OCI-M2 (cell line): ENCODE measurements at regions not wholly inside any gene's neighbourhood (a gene's known extent, or its start where the extent isn't known, plus 50 kb on each side); places are given as distances from the start of the nearest gene placed in this dataset.

ENCODE experiments used
- DNase-seq: peaks from one replicate; lab custom pipeline; 2025; ENCODE audit not compliant: unreplicated experiment; lab: John Stamatoyannopoulos, UW

- no peak for DNase-seq
Observed at GRCh38 chr5:167248257-167248656, 1043.2 kb upstream of the WWC1 start.

- no peak for DNase-seq
Observed at GRCh38 chr5:167250996-167251395, 1040.4 kb upstream of the WWC1 start.

- DNase-seq, result no peak
Observed at GRCh38 chr5:167254132-167254531, 1037.3 kb upstream of the WWC1 start.

GRCh38 chr5:167255926-167256325, 1035.5 kb upstream of the WWC1 start:
- DNase-seq, result no peak

GRCh38 chr5:167259806-167260205, 1031.6 kb upstream of the WWC1 start:
- DNase-seq, result no peak

- DNase-seq, result no peak
Observed at GRCh38 chr5:167261309-167262100, 1029.9 kb upstream of the WWC1 start.

GRCh38 chr5:167263185-167263584, 1028.3 kb upstream of the WWC1 start:
- DNase-seq, result no peak

- DNase-seq, result no peak
Observed at GRCh38 chr5:167264348-167264747, 1027.1 kb upstream of the WWC1 start.

- no peak for DNase-seq
Observed at GRCh38 chr5:167268337-167268736, 1023.1 kb upstream of the WWC1 start.

GRCh38 chr5:167269146-167269545, 1022.3 kb upstream of the WWC1 start:
- no peak for DNase-seq

- DNase-seq, result no peak
Observed at GRCh38 chr5:167271081-167271480, 1020.4 kb upstream of the WWC1 start.

GRCh38 chr5:167271511-167271910, 1019.9 kb upstream of the WWC1 start:
- no peak for DNase-seq

- no peak for DNase-seq
Observed at GRCh38 chr5:167280111-167280510, 1011.3 kb upstream of the WWC1 start.

- DNase-seq, result no peak
Observed at GRCh38 chr5:167281925-167282324, 1009.5 kb upstream of the WWC1 start.

GRCh38 chr5:167283691-167284090, 1007.8 kb upstream of the WWC1 start:
- no peak for DNase-seq

- DNase-seq, result no peak
Observed at GRCh38 chr5:167284222-167284890, 1007.1 kb upstream of the WWC1 start.

- no peak for DNase-seq
Observed at GRCh38 chr5:167285591-167285990, 1005.9 kb upstream of the WWC1 start.

- DNase-seq, result no peak
Observed at GRCh38 chr5:167286891-167287290, 1004.6 kb upstream of the WWC1 start.

- DNase-seq, result no peak
Observed at GRCh38 chr5:167290478-167290877, 1001.0 kb upstream of the WWC1 start.

- DNase-seq, result no peak
Observed at GRCh38 chr5:167294882-167295680, 996.4 kb upstream of the WWC1 start.

GRCh38 chr5:167295681-167296005, 995.8 kb upstream of the WWC1 start:
- DNase-seq, result no peak

GRCh38 chr5:167296066-167296465, 995.4 kb upstream of the WWC1 start:
- DNase-seq, result no peak
